ENCODE measurements at regions not wholly inside any gene's neighbourhood (a gene's known extent, or its start where the extent isn't known, plus 50 kb on each side); places are given as distances from the start of the nearest gene placed in this dataset.
"Not testable (repeated sequence)": the region's sequence is repeated elsewhere in the genome, so short reads cannot be mapped to it uniquely, and the experiment has no call there.

DNA sequence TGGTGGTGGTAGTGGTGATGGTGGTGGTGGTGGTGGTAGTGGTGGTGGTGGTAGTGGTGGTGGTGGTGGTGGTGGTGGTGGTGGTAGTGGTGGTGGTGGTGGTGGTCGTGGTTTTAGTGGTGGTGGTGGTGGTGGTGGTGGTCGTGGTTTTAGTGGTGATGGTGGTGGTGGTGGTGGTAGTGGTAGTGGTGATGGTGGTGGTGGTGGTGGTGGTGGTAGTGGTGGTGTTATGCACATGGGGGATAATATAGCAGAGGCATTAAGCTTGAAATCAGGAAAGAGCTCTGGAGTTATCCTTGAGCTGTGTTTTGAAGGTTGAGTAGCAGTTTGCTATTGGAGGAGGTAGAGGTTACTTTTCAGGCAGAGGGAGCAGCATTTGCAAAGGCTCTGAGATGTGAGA, 94.6 kb upstream of the TPTE start:
- TF ChIP-seq CTCF (IDR thresholded peaks at IDR 0.05); CREB1 (CRISPR knock-in tag; IDR thresholded peaks at IDR 0.05); ZNF423 (CRISPR knock-in tag; IDR thresholded peaks at IDR 0.05); NR1H2 (CRISPR knock-in tag; IDR thresholded peaks at IDR 0.05); SP1 (CRISPR knock-in tag; conservative IDR thresholded peaks at IDR 0.05); NFYB (CRISPR knock-in tag; conservative IDR thresholded peaks at IDR 0.05; ENCODE audit: low read depth); NFE2L1 (CRISPR knock-in tag; IDR thresholded peaks at IDR 0.05); ELF4 (CRISPR knock-in tag; IDR thresholded peaks at IDR 0.05; ENCODE audit: low read depth); ESRRA (CRISPR knock-in tag; IDR thresholded peaks at IDR 0.05; ENCODE audit: borderline replicate concordance): not testable (repeated sequence)
- TF ChIP-seq, protein P1, sequence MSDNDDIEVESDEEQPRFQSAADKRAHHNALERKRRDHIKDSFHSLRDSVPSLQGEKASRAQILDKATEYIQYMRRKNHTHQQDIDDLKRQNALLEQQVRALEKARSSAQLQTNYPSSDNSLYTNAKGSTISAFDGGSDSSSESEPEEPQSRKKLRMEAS (CRISPR knock-in tag; IDR thresholded peaks at IDR 0.05): not testable (repeated sequence)
- TF ChIP-seq, protein P2, sequence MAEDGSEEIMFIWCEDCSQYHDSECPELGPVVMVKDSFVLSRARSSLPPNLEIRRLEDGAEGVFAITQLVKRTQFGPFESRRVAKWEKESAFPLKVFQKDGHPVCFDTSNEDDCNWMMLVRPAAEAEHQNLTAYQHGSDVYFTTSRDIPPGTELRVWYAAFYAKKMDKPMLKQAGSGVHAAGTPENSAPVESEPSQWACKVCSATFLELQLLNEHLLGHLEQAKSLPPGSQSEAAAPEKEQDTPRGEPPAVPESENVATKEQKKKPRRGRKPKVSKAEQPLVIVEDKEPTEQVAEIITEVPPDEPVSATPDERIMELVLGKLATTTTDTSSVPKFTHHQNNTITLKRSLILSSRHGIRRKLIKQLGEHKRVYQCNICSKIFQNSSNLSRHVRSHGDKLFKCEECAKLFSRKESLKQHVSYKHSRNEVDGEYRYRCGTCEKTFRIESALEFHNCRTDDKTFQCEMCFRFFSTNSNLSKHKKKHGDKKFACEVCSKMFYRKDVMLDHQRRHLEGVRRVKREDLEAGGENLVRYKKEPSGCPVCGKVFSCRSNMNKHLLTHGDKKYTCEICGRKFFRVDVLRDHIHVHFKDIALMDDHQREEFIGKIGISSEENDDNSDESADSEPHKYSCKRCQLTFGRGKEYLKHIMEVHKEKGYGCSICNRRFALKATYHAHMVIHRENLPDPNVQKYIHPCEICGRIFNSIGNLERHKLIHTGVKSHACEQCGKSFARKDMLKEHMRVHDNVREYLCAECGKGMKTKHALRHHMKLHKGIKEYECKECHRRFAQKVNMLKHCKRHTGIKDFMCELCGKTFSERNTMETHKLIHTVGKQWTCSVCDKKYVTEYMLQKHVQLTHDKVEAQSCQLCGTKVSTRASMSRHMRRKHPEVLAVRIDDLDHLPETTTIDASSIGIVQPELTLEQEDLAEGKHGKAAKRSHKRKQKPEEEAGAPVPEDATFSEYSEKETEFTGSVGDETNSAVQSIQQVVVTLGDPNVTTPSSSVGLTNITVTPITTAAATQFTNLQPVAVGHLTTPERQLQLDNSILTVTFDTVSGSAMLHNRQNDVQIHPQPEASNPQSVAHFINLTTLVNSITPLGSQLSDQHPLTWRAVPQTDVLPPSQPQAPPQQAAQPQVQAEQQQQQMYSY (CRISPR knock-in tag; IDR thresholded peaks at IDR 0.05): not testable (repeated sequence)
- TF ChIP-seq, protein P3, sequence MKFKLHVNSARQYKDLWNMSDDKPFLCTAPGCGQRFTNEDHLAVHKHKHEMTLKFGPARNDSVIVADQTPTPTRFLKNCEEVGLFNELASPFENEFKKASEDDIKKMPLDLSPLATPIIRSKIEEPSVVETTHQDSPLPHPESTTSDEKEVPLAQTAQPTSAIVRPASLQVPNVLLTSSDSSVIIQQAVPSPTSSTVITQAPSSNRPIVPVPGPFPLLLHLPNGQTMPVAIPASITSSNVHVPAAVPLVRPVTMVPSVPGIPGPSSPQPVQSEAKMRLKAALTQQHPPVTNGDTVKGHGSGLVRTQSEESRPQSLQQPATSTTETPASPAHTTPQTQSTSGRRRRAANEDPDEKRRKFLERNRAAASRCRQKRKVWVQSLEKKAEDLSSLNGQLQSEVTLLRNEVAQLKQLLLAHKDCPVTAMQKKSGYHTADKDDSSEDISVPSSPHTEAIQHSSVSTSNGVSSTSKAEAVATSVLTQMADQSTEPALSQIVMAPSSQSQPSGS (CRISPR knock-in tag; IDR thresholded peaks at IDR 0.05; ENCODE audit: borderline replicate concordance, low read depth): not testable (repeated sequence)
